Bronchial epithelial cell (primary cell): ENCODE measurements at regions not wholly inside any gene's neighbourhood (a gene's known extent, or its start where the extent isn't known, plus 50 kb on each side); places are given as distances from the start of the nearest gene placed in this dataset.

Source experiments
- DNase-seq: peaks from one replicate; pipeline ENCODE4 v3.0.0-alpha.2; 2010; ENCODE audit warnings: low read depth
- FAIRE-seq: peaks from 2 replicates; lab custom pipeline; 2011; peaks lifted over from hg19 to GRCh38; lab: Jason Lieb, UNC
- H3K27me3 ChIP-seq: 2 replicates; pipeline ENCODE4 v1.5.1; 2011; ENCODE audit warnings: low read length; ENCODE audit not compliant: control insufficient read depth, insufficient read depth
- H3K36me3 ChIP-seq: 2 replicates; pipeline ENCODE4 v1.5.1; 2011; ENCODE audit warnings: low read length; ENCODE audit not compliant: control insufficient read depth, insufficient read depth
- H3K4me3 ChIP-seq: 2 replicates; pipeline ENCODE4 v1.5.1; 2011; ENCODE audit warnings: mild to moderate bottlenecking, low read depth, low read length, control low read depth
- TF ChIP-seq, protein P1 (sequence below): IDR thresholded peaks from 2 replicates; pipeline ENCODE4 v1.5.1; 2011; ENCODE audit warnings: mild to moderate bottlenecking, moderate library complexity, low read length, control low read depth, inconsistent platforms; ENCODE audit not compliant: insufficient read depth, severe bottlenecking

DNA sequence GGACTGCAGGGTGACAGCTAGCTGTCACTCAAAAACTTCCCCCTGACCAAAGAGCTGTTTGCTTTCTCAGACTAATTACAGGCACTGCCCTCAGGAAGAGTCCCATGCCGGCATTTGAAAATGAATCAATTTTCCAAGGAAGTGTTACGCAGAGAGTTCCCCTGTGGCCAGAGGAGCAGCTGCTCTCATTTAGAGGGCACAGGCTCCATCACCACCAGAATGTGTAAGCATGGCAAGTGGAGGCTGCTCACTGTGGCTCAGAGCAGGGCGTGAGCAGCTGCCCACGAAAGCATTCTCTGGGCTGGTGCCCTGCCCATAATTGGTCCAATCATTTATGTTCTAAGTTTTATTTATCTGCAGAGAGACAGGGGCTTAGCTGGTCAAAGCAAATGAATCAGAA, 202.2 kb downstream of the RAMP3 start:
- FAIRE-seq, result no peak
- peaks cover 2% of the 10 kb centered on the region for H3K27me3 ChIP-seq

DNA sequence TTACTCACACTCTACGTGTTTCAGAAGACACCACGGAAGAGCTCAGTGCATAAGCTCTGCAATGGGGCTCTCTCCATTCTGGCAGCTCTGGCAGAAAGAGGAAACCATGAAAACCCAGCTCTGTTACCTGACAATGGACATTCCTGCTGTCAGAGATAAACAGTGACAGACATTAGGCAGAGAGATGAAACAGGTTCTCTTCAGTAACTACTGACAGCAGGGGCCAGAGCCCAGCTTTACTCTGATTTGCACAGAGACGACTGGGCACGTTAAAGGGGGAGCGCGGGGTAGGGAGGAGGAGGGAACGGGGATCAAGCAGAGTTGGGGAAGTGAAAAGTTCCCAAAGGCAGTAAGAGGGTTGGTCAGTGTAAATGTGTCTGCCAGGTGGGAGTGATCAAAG, 206.1 kb downstream of the RAMP3 start:
- Histone ChIP-seq H3K27me3 (peaks cover 2% of the 10 kb centered on the region), H3K36me3 (no peaks in the 10 kb centered on the region), H3K4me3 (no peak overlapping the region)
- TF ChIP-seq, protein P1, sequence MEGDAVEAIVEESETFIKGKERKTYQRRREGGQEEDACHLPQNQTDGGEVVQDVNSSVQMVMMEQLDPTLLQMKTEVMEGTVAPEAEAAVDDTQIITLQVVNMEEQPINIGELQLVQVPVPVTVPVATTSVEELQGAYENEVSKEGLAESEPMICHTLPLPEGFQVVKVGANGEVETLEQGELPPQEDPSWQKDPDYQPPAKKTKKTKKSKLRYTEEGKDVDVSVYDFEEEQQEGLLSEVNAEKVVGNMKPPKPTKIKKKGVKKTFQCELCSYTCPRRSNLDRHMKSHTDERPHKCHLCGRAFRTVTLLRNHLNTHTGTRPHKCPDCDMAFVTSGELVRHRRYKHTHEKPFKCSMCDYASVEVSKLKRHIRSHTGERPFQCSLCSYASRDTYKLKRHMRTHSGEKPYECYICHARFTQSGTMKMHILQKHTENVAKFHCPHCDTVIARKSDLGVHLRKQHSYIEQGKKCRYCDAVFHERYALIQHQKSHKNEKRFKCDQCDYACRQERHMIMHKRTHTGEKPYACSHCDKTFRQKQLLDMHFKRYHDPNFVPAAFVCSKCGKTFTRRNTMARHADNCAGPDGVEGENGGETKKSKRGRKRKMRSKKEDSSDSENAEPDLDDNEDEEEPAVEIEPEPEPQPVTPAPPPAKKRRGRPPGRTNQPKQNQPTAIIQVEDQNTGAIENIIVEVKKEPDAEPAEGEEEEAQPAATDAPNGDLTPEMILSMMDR, result no peak
- no peak for FAIRE-seq
- no peak for DNase-seq

More for the DNA sequence above, 202.2 kb downstream of the RAMP3 start:
- Histone ChIP-seq H3K36me3 (no peaks in the 10 kb centered on the region), H3K4me3 (no peak overlapping the region)
- DNase-seq, result no peak
- TF ChIP-seq, protein P1, result no peak

DNA sequence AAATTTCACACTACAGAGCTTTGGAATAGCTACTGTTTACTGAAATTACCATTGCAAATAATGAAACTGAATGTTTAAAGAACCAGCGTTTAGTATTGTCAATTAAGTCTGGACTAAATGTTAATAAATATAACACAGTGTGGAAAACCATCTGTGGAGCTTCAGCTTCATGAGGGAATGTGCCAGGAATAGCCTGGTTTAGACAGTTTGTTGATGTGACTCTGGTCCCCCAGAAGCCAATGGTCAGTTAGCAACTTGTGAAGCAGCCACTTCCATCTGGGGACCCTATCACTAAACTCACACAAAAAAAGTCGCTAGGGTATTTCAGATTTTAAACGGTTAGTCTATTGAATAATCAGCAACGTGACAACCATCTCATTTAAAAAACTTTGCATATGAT, 207.8 kb downstream of the RAMP3 start:
- Histone ChIP-seq H3K36me3 (no peaks in the 10 kb centered on the region), H3K27me3 (peaks cover 2% of the 10 kb centered on the region), H3K4me3 (no peak overlapping the region)
- FAIRE-seq, result no peak
- TF ChIP-seq, protein P1, result no peak
- DNase-seq, result no peak

DNA sequence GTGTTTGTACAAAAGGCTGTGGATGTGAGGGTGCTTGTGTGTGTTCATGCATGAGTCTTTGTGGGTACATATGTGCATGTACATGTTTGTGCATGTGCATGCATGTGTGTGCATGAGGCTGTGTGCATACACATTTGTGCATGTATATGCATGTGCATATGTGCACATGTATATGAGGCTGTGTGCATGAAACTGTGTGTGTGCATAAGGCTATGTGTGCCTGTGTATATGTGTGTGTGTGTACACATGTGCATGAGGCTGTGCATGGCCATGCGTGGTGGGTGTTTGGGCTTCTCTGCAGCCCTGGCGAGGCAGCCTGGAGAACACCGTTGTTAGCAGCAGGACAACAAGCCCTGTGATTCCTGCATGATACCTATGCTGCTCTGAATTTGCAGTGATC, 207.7 kb upstream of the ADCY1 start:
- Histone ChIP-seq H3K27me3 (peaks cover 2% of the 10 kb centered on the region), H3K4me3 (no peak overlapping the region), H3K36me3 (no peaks in the 10 kb centered on the region)
- TF ChIP-seq, protein P1, result no peak
- FAIRE-seq (peak; percentile 62), DNase-seq (no peak)

DNA sequence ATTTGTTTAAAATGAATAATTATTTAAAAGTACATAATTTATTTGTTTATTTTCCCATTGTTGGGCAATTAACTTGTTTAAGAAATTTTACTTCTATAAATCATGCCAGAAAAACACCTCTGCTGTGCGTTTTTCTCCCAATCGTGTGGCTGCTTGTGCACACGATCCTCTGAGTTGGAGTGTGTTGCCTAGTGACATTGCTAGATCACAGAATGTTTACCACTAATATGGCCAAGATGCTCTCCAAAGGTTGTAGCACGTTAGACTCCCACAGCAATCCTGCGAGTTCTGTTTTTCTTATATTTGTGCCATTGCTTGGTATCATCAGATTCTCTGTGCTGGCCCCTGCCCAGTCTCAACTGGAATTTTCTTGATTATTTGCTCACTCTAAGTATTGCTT, 207.1 kb upstream of the ADCY1 start:
- DNase-seq, result no peak
- Histone ChIP-seq H3K36me3 (no peaks in the 10 kb centered on the region), H3K4me3 (no peak overlapping the region), H3K27me3 (peaks cover 2% of the 10 kb centered on the region)
- TF ChIP-seq, protein P1, result no peak
- FAIRE-seq, result no peak

DNA sequence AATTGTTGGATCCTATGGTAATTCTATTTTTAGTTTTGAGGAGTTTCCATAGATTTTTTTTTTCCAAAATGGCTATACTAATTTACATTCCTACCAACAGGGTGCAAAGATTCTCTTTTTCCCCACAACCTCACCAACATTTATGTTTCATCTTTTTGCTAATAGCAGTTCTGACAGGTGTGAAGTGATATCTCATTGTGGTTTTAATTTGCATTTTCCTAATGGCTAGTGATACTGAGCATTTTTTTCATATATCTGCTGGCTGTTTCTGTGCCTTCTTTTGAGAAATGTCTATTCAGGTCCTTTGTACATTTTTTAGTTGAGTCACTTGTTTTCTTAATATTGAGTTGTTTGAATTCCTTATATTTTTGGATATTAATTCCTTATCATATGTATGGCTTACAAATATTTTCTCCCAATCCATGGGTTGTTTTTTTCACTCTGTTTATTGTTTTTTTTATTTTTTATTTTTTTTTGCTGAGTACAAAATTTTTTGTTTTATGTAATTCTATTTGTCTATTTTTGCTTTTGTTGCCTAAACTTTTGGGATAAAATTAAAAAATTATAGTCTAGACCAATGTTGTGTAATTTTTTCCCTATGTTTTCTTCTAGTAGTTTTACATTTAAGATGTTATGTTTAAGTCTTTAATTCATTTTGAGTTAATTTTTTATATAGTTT, 205.9 kb upstream of the ADCY1 start:
- no peak for FAIRE-seq
- H3K27me3 ChIP-seq, result peaks cover 2% of the 10 kb centered on the region
- no peaks in the 10 kb centered on the region for H3K36me3 ChIP-seq
- no peak for DNase-seq
- TF ChIP-seq, protein P1, result no peak
- no peak overlapping the region for H3K4me3 ChIP-seq
